DMS114 treated with DMSO at 0.1 percent for 48 hours (cell line): ENCODE measurements at regions not wholly inside any gene's neighbourhood (a gene's known extent, or its start where the extent isn't known, plus 50 kb on each side); places are given as distances from the start of the nearest gene placed in this dataset.
"Not testable (repeated sequence)": the region's sequence is repeated elsewhere in the genome, so short reads cannot be mapped to it uniquely, and the experiment has no call there.

ENCODE experiments used
- DNase-seq: peaks from one replicate; lab custom pipeline; 2025; ENCODE audit not compliant: unreplicated experiment; lab: John Stamatoyannopoulos, UW

GRCh38 chr10:57696641-57697040, 571.1 kb downstream of the IPMK start:
- DNase-seq = no peak

GRCh38 chr10:57694956-57695608, 572.6 kb downstream of the IPMK start:
- DNase-seq = no peak

- no peak for DNase-seq
Observed at GRCh38 chr10:57692255-57692980, 575.3 kb downstream of the IPMK start.

GRCh38 chr10:57689596-57690297, 577.9 kb downstream of the IPMK start:
- no peak for DNase-seq

- DNase-seq = no peak
Observed at GRCh38 chr10:57679916-57680315, 587.8 kb downstream of the IPMK start.

GRCh38 chr10:57675125-57675524, 592.6 kb downstream of the IPMK start:
- DNase-seq = no peak

- no peak for DNase-seq
Observed at GRCh38 chr10:57673446-57673960, 594.2 kb downstream of the IPMK start.

- no peak for DNase-seq
Observed at GRCh38 chr10:57664815-57665214, 602.9 kb downstream of the IPMK start.

- no peak for DNase-seq
Observed at GRCh38 chr10:57663401-57663800, 604.3 kb downstream of the IPMK start.

- DNase-seq = no peak
Observed at GRCh38 chr10:57661206-57661605, 606.5 kb downstream of the IPMK start.

GRCh38 chr10:57657164-57657765, 610.4 kb downstream of the IPMK start:
- peak; percentile 50 for DNase-seq

GRCh38 chr10:57654856-57655255, 612.8 kb downstream of the IPMK start:
- DNase-seq = no peak

GRCh38 chr10:57645108-57645507, 622.6 kb downstream of the IPMK start:
- not testable (repeated sequence) for DNase-seq

- DNase-seq = no peak
Observed at GRCh38 chr10:57638411-57638810, 629.3 kb downstream of the IPMK start.

GRCh38 chr10:57628592-57629284, 639.0 kb downstream of the IPMK start:
- DNase-seq = no peak

GRCh38 chr10:57627642-57628178, 640.0 kb downstream of the IPMK start:
- DNase-seq = no peak

- no peak for DNase-seq
Observed at GRCh38 chr10:57624856-57625592, 642.7 kb downstream of the IPMK start.

- no peak for DNase-seq
Observed at GRCh38 chr10:57624066-57624465, 643.6 kb downstream of the IPMK start.

GRCh38 chr10:57621466-57621865, 646.2 kb downstream of the IPMK start:
- DNase-seq = no peak

- DNase-seq = no peak
Observed at GRCh38 chr10:57605948-57606485, 661.7 kb downstream of the IPMK start.
